ENCODE measurements at regions not wholly inside any gene's neighbourhood (a gene's known extent, or its start where the extent isn't known, plus 50 kb on each side); places are given as distances from the start of the nearest gene placed in this dataset.

DNA sequence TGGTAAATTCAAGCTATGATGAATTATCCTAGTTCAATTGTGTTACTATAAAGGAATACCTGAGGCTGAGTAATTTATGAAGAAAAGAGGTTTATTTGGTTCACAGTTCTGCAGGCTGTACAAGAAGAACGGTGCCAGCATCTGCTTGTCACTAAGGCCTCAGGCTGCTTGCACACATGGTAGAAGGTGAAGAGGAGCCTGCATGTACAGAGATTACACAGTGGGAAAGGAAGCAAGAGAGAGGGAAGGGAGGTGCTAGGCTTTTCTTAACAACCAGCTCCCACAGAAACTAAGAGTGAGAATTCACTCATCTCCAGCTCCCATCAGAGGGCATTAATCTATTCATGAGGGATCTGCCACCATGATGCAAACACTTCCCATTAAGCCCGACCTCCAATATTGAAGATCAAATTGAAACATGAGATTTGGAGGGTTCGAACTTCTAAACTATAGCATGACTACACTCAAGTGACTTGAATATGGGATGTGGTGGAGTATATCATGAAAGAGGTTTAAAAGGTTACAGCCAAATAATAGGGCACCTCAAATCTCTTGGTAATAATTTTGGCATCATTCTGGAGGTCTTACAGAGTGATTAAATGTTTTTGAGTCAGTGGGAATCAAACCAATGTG is 58.4 kb upstream of the ETAA1 start:
- peaks cover 0 to 31% (median 15%) of the 10 kb centered on the region in 3 experiments for H3K36me3 Mint-ChIP-seq (ENCODE audit: insufficient read depth in 1 of 3, low read depth in 3 of 3)
- no peaks in the 10 kb centered on the region for H3K4me1 ChIP-seq (ENCODE audit: insufficient read depth, low read length)
- no peak overlapping the region for H4K8ac ChIP-seq (replicated peaks; ENCODE audit: insufficient read length, low read depth, low read length)
- H3K27ac Mint-ChIP-seq = peak overlapping the region; percentile 71 to 86 (median 79); a peak in 4 of 7 replicates
- H3K56ac ChIP-seq (ENCODE audit: insufficient read length, low read depth, low read length) = no peak overlapping the region
- H3T11ph ChIP-seq (ENCODE audit: low read length) = no peak overlapping the region
- peaks cover 0 to 4% of the 10 kb centered on the region in 2 experiments; a peak in 2 of 5 replicates for H3K9me3 Mint-ChIP-seq
- no peak overlapping the region for H2BK15ac ChIP-seq (ENCODE audit: low read depth, low read length)
- no peaks in the 10 kb centered on the region for H3K27me3 Mint-ChIP-seq (ENCODE audit: low read depth)
- H2AK5ac ChIP-seq (ENCODE audit: insufficient read length, low read length) = no peak overlapping the region
- H3K4me1 Mint-ChIP-seq = peaks cover 21 to 28% of the 10 kb centered on the region in 2 experiments
- no peak overlapping the region for H3K23ac ChIP-seq (ENCODE audit: insufficient read length, low read depth, low read length)
- H4K20me1 ChIP-seq (ENCODE audit: control insufficient read depth, insufficient read depth, insufficient read length) = no peaks in the 10 kb centered on the region
- peaks cover 3% of the 10 kb centered on the region; the same call in 1 of the 2 replicates for H3K79me2 ChIP-seq (ENCODE audit: insufficient read depth, low read length)
- H3K79me1 ChIP-seq (ENCODE audit: insufficient read depth, low read depth, low read length, poor library complexity, severe bottlenecking) = no peaks in the 10 kb centered on the region
- H3K9me3 ChIP-seq (ENCODE audit: control insufficient read depth, low read depth, low read length) = no peaks in the 10 kb centered on the region
- no peaks in the 10 kb centered on the region for H3K23me2 ChIP-seq (ENCODE audit: insufficient read length, low read depth, low read length, poor library complexity, severe bottlenecking)
- no peak overlapping the region for H3K9ac ChIP-seq (ENCODE audit: extremely low read depth, insufficient read length, low read length)
- H4K91ac ChIP-seq (ENCODE audit: insufficient read length, low read depth, low read length) = no peak overlapping the region
- no peaks in the 10 kb centered on the region for H3K27me3 ChIP-seq (ENCODE audit: insufficient read depth, low read length)
- WGBS (ENCODE audit: extremely low coverage, insufficient read length, low lambda C conversion rate) = no CpG with 5 or more reads among the region's 3 CpGs
- H3K14ac ChIP-seq (ENCODE audit: insufficient read depth, low read length) = no peak overlapping the region
- TF ChIP-seq, protein P1, sequence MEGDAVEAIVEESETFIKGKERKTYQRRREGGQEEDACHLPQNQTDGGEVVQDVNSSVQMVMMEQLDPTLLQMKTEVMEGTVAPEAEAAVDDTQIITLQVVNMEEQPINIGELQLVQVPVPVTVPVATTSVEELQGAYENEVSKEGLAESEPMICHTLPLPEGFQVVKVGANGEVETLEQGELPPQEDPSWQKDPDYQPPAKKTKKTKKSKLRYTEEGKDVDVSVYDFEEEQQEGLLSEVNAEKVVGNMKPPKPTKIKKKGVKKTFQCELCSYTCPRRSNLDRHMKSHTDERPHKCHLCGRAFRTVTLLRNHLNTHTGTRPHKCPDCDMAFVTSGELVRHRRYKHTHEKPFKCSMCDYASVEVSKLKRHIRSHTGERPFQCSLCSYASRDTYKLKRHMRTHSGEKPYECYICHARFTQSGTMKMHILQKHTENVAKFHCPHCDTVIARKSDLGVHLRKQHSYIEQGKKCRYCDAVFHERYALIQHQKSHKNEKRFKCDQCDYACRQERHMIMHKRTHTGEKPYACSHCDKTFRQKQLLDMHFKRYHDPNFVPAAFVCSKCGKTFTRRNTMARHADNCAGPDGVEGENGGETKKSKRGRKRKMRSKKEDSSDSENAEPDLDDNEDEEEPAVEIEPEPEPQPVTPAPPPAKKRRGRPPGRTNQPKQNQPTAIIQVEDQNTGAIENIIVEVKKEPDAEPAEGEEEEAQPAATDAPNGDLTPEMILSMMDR (conservative IDR thresholded peaks at IDR 0.05) = no peak
- H3K4me3 Mint-ChIP-seq = peak overlapping the region in 1 of 2 experiments; percentile 28; a peak in 1 of 5 replicates
- no peak overlapping the region for H3K18ac ChIP-seq (ENCODE audit: insufficient read length, low read depth, low read length)
- H2AFZ ChIP-seq (ENCODE audit: low read length) = no peak overlapping the region
- H2BK5ac ChIP-seq (ENCODE audit: insufficient read length, low read length) = no peak overlapping the region
- H2BK120ac ChIP-seq (ENCODE audit: low read depth, low read length, poor library complexity, severe bottlenecking) = no peak overlapping the region
- H3K4ac ChIP-seq (ENCODE audit: low read depth, low read length) = no peak overlapping the region
- H4K5ac ChIP-seq (ENCODE audit: insufficient read length, low read depth, low read length) = no peak overlapping the region
- DNase-seq = peak; percentile 45
- no peak overlapping the region for H2BK12ac ChIP-seq (ENCODE audit: insufficient read length, low read depth, low read length)
- no peak overlapping the region for H3K27ac ChIP-seq (ENCODE audit: insufficient read length, low read depth, low read length)
- no peak overlapping the region for H2BK20ac ChIP-seq (ENCODE audit: low read depth, low read length, poor library complexity, severe bottlenecking)
- no peak overlapping the region for H3K4me2 ChIP-seq (ENCODE audit: insufficient read depth, insufficient read length, low read length)

Measured in H9 (cell line).